K562 (cell line): ENCODE measurements at regions not wholly inside any gene's neighbourhood (a gene's known extent, or its start where the extent isn't known, plus 50 kb on each side); places are given as distances from the start of the nearest gene placed in this dataset.
A peak's percentile ranks its signal among the peaks of the same experiment; 100 is the strongest.

Experiments used
- ATAC-seq: fragments of 200-7000 bp; cut with Tn5 transposase; 3 replicates; pipeline ENCODE4 v1.9.1; 2020; ENCODE audit warnings: moderate library complexity
- BruUV-seq: library from RNA; stranded (reverse); fragments of 400-500 nt; replicated peaks from 2 replicates; lab custom pipeline; 2021; lab: Mats Ljungman, UMichigan
- CTCF ChIA-PET: fragments of 300-600 bp; formaldehyde crosslinking; extraction: SDS; loops from one replicate; lab custom pipeline; 2021; ENCODE audit warnings: low intra/inter-chr PET ratio; lab: Yijun Ruan, JAX
- POLR2A ChIA-PET: fragments of 300-600, 350-650 bp; sonication (Branson Sonifier 250); formaldehyde crosslinking; extraction: SDS; loops from one replicate; lab custom pipeline; 2021; ENCODE audit warnings: antibody characterized with exemption, inconsistent platforms; lab: Yijun Ruan, JAX
- DNase-seq, 4 experiments: peaks; one replicate each; pipeline versions ENCODE4 v3.0.0 to v3.0.0-alpha.2; 2011 to 2018; ENCODE audit warnings: low spot score in 3 of 4, mixed read lengths in 3 of 4; ENCODE audit errors: extremely low read depth in 1 of 4
- FAIRE-seq: peaks from 2 replicates; lab custom pipeline; 2011; peaks lifted over from hg19 to GRCh38; lab: Jason Lieb, UNC
- H2AFZ ChIP-seq: 2 replicates; pipeline ENCODE4 v1.6.0; 2011; ENCODE audit warnings: low read depth, low read length, control low read depth, inconsistent platforms
- H3K27ac ChIP-seq: fragments of 200-600 bp; 3 replicates; pipeline ENCODE4 v1.8.0; 2011; ENCODE audit warnings: low read depth, mild to moderate bottlenecking, control low read depth, inconsistent platforms, low read length, moderate library complexity, mixed read lengths; ENCODE audit errors: extremely low read depth
- H3K27me3 ChIP-seq, 2 experiments: fragments of 300-600 bp in 1 of 2; 2 replicates in 1 of 2; 3 replicates in 1 of 2; pipeline versions ENCODE4 v1.6.0 to v1.8.0; 2011; ENCODE audit warnings: inconsistent platforms in 2 of 2, low read length in 2 of 2, mild to moderate bottlenecking in 1 of 2, mixed read lengths in 1 of 2, moderate library complexity in 1 of 2; ENCODE audit not compliant: control insufficient read depth in 2 of 2, insufficient read depth in 2 of 2
- H3K36me3 ChIP-seq: fragments of 300-600 bp; 3 replicates; pipeline ENCODE4 v1.8.0; 2011; ENCODE audit warnings: mild to moderate bottlenecking, low read length, inconsistent platforms; ENCODE audit not compliant: control insufficient read depth, insufficient read depth
- H3K4me1 ChIP-seq, 2 experiments: fragments of 200-600 bp in 1 of 2; replicated peaks in 1 of 2; 2 replicates in 1 of 2; 3 replicates in 1 of 2; pipeline versions ENCODE4 v1.5.1 to v1.8.0; 2011; ENCODE audit warnings: inconsistent platforms in 2 of 2, low read length in 2 of 2, mild to moderate bottlenecking in 1 of 2, mixed read lengths in 1 of 2, moderate library complexity in 1 of 2; ENCODE audit not compliant: control insufficient read depth in 2 of 2, insufficient read depth in 2 of 2
- H3K4me2 ChIP-seq: 2 replicates; pipeline ENCODE4 v1.6.1; 2011; ENCODE audit warnings: low read length, control low read depth, inconsistent platforms, mixed read lengths; ENCODE audit not compliant: insufficient read depth
- H3K4me3 ChIP-seq: fragments of 200-600 bp; sonication (generic), shearing (Covaris generic); 2 replicates; pipeline ENCODE4 v1.5.1; 2016; ENCODE audit warnings: control low read depth, inconsistent platforms
- H3K79me2 ChIP-seq: fragments of 200-600 bp; 3 replicates; pipeline ENCODE4 v1.8.0; 2011; ENCODE audit warnings: low read length, inconsistent platforms; ENCODE audit not compliant: control insufficient read depth, insufficient read depth
- H3K9ac ChIP-seq, 2 experiments: 2 replicates each; pipeline versions ENCODE4 v1.6.0 to v1.6.1; 2011; ENCODE audit warnings: low read depth in 2 of 2, low read length in 2 of 2, control low read depth in 1 of 2, inconsistent platforms in 1 of 2, mild to moderate bottlenecking in 1 of 2, mixed read lengths in 1 of 2; ENCODE audit not compliant: insufficient read depth in 1 of 2
- H3K9me1 ChIP-seq: one replicate; pipeline ENCODE4 v1.6.0; 2011; ENCODE audit warnings: inconsistent platforms, mild to moderate bottlenecking, low read length, moderate library complexity; ENCODE audit not compliant: control insufficient read depth, insufficient read depth
- H3K9me3 ChIP-seq: replicated peaks from 2 replicates; pipeline ENCODE4 v1.5.1; 2011; ENCODE audit warnings: low read depth, low read length, inconsistent platforms; ENCODE audit not compliant: control insufficient read depth, insufficient read depth
- H4K20me1 ChIP-seq: replicated peaks from 2 replicates; pipeline ENCODE4 v1.6.1; 2011; ENCODE audit warnings: low read length, inconsistent platforms, mixed read lengths; ENCODE audit not compliant: control insufficient read depth, insufficient read depth
- ARID1B ChIP-seq: fragments of 450-650 bp; IDR thresholded peaks from 2 replicates; pipeline ENCODE4 v1.6.1; 2016; ENCODE audit warnings: antibody characterized with exemption, mild to moderate bottlenecking, inconsistent platforms
- CHD4 ChIP-seq: fragments of 200-600 bp; sonication (generic); IDR thresholded peaks from 3 replicates; pipeline ENCODE4 v1.6.1; 2012; ENCODE audit warnings: low read depth, mild to moderate bottlenecking, mixed read lengths, low read length, inconsistent platforms; ENCODE audit not compliant: insufficient read depth, insufficient replicate concordance, poor library complexity, severe bottlenecking
- CREM ChIP-seq: IDR thresholded peaks from 2 replicates; pipeline ENCODE4 v1.6.1; 2014; ENCODE audit warnings: antibody characterized with exemption, low read depth
- CTBP1 ChIP-seq: fragments of 450-650 bp; IDR thresholded peaks from 2 replicates; pipeline ENCODE4 v1.6.1; 2016; ENCODE audit warnings: borderline replicate concordance
- E4F1 ChIP-seq: fragments of 250-450 bp; sonication (Bioruptor Pico); IDR thresholded peaks from 2 replicates; pipeline ENCODE4 v1.5.0; 2021; ENCODE audit warnings: mild to moderate bottlenecking, borderline replicate concordance
- EP400 ChIP-seq: fragments of 450-650 bp; IDR thresholded peaks from 2 replicates; pipeline ENCODE4 v1.6.1; 2017; ENCODE audit warnings: antibody characterized with exemption, mild to moderate bottlenecking, moderate library complexity
- GATA2 ChIP-seq: sonication (generic); formaldehyde crosslinking; IDR thresholded peaks from 2 replicates; pipeline ENCODE4 v1.4.0; 2020; ENCODE audit warnings: mild to moderate bottlenecking, missing genetic modification reagents
- HDAC1 ChIP-seq, 2 experiments: fragments of 450-650 bp; IDR thresholded peaks; 2 replicates each; pipeline ENCODE4 v1.6.1; 2016 to 2017; ENCODE audit warnings: inconsistent platforms in 1 of 2, mild to moderate bottlenecking in 1 of 2, moderate library complexity in 1 of 2
- IRF1 ChIP-seq: sonication (generic); formaldehyde crosslinking; IDR thresholded peaks from 2 replicates; pipeline ENCODE4 v1.8.0; 2022; ENCODE audit warnings: missing genetic modification reagents, mild to moderate bottlenecking, borderline replicate concordance
- L3MBTL2 ChIP-seq: fragments of 450-650 bp; IDR thresholded peaks from 2 replicates; pipeline ENCODE4 v1.6.1; 2016; ENCODE audit warnings: mild to moderate bottlenecking, moderate library complexity
- LEF1 ChIP-seq: fragments of 450-650 bp; IDR thresholded peaks from 2 replicates; pipeline ENCODE4 v1.6.1; 2016; ENCODE audit warnings: mild to moderate bottlenecking
- MAZ ChIP-seq, 2 experiments: fragments of 450-650 bp in 1 of 2; sonication (generic) in 1 of 2; formaldehyde crosslinking; IDR thresholded peaks in 1 of 2; conservative IDR thresholded peaks in 1 of 2; 2 replicates each; pipeline versions ENCODE4 v1.4.0 to v1.5.0; 2020; ENCODE audit warnings: mild to moderate bottlenecking in 1 of 2, missing genetic modification reagents in 1 of 2
- MEIS2 ChIP-seq: fragments of 450-650 bp; IDR thresholded peaks from 2 replicates; pipeline ENCODE4 v1.6.1; 2014; ENCODE audit warnings: mild to moderate bottlenecking; ENCODE audit not compliant: partially characterized antibody
- NFYB ChIP-seq: IDR thresholded peaks from 2 replicates; pipeline ENCODE4 v1.6.1; 2011; ENCODE audit warnings: mild to moderate bottlenecking, moderate library complexity; ENCODE audit not compliant: insufficient read length; ENCODE audit errors: extremely low read depth
- TAL1 ChIP-seq: fragments of 450-650 bp; IDR thresholded peaks from 2 replicates; pipeline ENCODE4 v1.6.1; 2016; ENCODE audit warnings: mild to moderate bottlenecking
- TOE1 ChIP-seq, 2 experiments: fragments of 450-650 bp in 1 of 2; sonication (generic) in 1 of 2; formaldehyde crosslinking in 1 of 2; IDR thresholded peaks; 2 replicates each; pipeline versions ENCODE4 v1.7.1 to v1.8.0; 2016 to 2022; ENCODE audit warnings: borderline replicate concordance in 2 of 2, mild to moderate bottlenecking in 2 of 2, antibody characterized with exemption in 1 of 2, inconsistent platforms in 1 of 2, low read depth in 1 of 2, missing genetic modification reagents in 1 of 2, moderate library complexity in 1 of 2
- TRIM24 ChIP-seq, 2 experiments: fragments of 450-650 bp; IDR thresholded peaks; 2 replicates each; pipeline ENCODE4 v1.6.1; 2016
- ZNF384 ChIP-seq: IDR thresholded peaks from 2 replicates; pipeline ENCODE4 v1.6.1; 2012; ENCODE audit warnings: low read depth, low read length, improper control_type of control experiment
- ZNF699 ChIP-seq: fragments of 250-450 bp; sonication (Bioruptor Pico); IDR thresholded peaks from 2 replicates; pipeline ENCODE4 v1.8.0; 2021; ENCODE audit warnings: mild to moderate bottlenecking, moderate library complexity; ENCODE audit not compliant: insufficient replicate concordance
- ZNF778 ChIP-seq: fragments of 450-650 bp; formaldehyde crosslinking; IDR thresholded peaks from 2 replicates; pipeline ENCODE4 v1.4.0; 2020; ENCODE audit warnings: mild to moderate bottlenecking, moderate library complexity
- WGBS: fragments of 100-300 bp; shearing (Covaris generic); methylation state at CpG from one replicate; pipeline ENCODE4 v1.1.6; 2016; ENCODE audit warnings: low coverage, mixed read lengths; ENCODE audit not compliant: insufficient coverage; ENCODE audit errors: missing lambda C conversion rate; 5-methylcytosine and 5-hydroxymethylcytosine counted together
- in situ Hi-C: fragments of 300-500 bp; cut with MboI; formaldehyde crosslinking; loops from 4 replicates; pipeline ENCODE4 v1.15.0; 2018; ENCODE audit warnings: inconsistent platforms, mixed read lengths
- intact Hi-C: fragments of 100-400 bp; cut with micrococcal nuclease; formaldehyde crosslinking; loops from 2 replicates; pipeline ENCODE4 v1.14.2; 2022

GRCh38 chr2:230650585-230651137 is 62.0 kb upstream of the CAB39 start:
- Histone ChIP-seq H3K79me2 (peaks cover under 1% of the 10 kb centered on the region; the same call in 1 of the 3 replicates), H3K27me3 (no peaks in the 10 kb centered on the region), H3K9ac (peak overlapping the region; percentile 34 to 75; a peak in 2 of 4 replicates), H4K20me1 (no peaks in the 10 kb centered on the region), H3K27ac (peak overlapping the region; percentile 72), H3K4me3 (no peak overlapping the region), H2AFZ (peak overlapping the region; percentile 93), H3K4me1 (peaks cover 9 to 24% of the 10 kb centered on the region in 2 experiments; a peak in 4 of 5 replicates), H3K9me1 (no peaks in the 10 kb centered on the region), H3K36me3 (peaks cover under 1% of the 10 kb centered on the region; the same call in 1 of the 3 replicates), H3K9me3 (no peaks in the 10 kb centered on the region), H3K4me2 (peak overlapping the region; percentile 61)
- FAIRE-seq: peak; percentile 83
- ATAC-seq: peak; percentile 86
- CTCF ChIA-PET: no interaction called here
- BruUV-seq: no TSS peak
- DNase-seq: peak; percentile 34 to 71 (median 46)
- POLR2A ChIA-PET: interaction anchor here (0.6 kb wide), 2 partner anchors 122 to 1475 kb away, joined by 3 read pairs; no protein-coding TSS in a partner anchor
- in situ Hi-C loops: no loop called here
- intact Hi-C loops: no loop called here
- 0% methylated on average over 7 of the region's 7 CpGs for WGBS
- TF ChIP-seq HDAC1 (IDR thresholded peaks at IDR 0.05) (0 out of 4 replicates have a peak, but pooled peaks of 1 of the 2 experiments have one; percentile 20), IRF1 (CRISPR knock-in tag) (no peak), LEF1 (peak; percentile 29; the same call in 1 of the 2 replicates), CREM (peak; percentile 42; the same call in 1 of the 2 replicates), TOE1 (IDR thresholded peaks at IDR 0.05; ENCODE audit: borderline replicate concordance) (no peak), TOE1 (CRISPR knock-in tag; IDR thresholded peaks at IDR 0.05; ENCODE audit: borderline replicate concordance, low read depth) (no peak), MEIS2 (peak; percentile 15), ZNF778 (CRISPR knock-in tag) (no peak), MAZ (CRISPR knock-in tag; conservative IDR thresholded peaks at IDR 0.05 in 1 of 2, IDR thresholded peaks at IDR 0.05 in 1 of 2) (peak in 1 of 2 experiments; percentile 56; a peak in 1 of 4 replicates), EP400 (peak; percentile 27; the same call in 1 of the 2 replicates), ZNF384 (no peak), ARID1B (peak; percentile 53), TAL1 (peak; percentile 29; the same call in 1 of the 2 replicates), NFYB (no peak), CHD4 (no peak), CTBP1 (peak; percentile 16; the same call in 1 of the 2 replicates), E4F1 (CRISPR knock-in tag) (no peak), ZNF699 (CRISPR knock-in tag) (no peak), L3MBTL2 (peak; percentile 86), TRIM24 (IDR thresholded peaks at IDR 0.05) (peak in 1 of 2 experiments; percentile 47; a peak in 2 of 4 replicates), GATA2 (CRISPR knock-in tag) (peak; percentile 85)
